ENCODE measurements at regions not wholly inside any gene's neighbourhood (a gene's known extent, or its start where the extent isn't known, plus 50 kb on each side); places are given as distances from the start of the nearest gene placed in this dataset.
A peak's percentile ranks its signal among the peaks of the same experiment; 100 is the strongest.

GRCh38 chr2:220178991-220179695, 551.7 kb downstream of the SLC4A3 start:
- DNase-seq = no peak

GRCh38 chr2:220181165-220181564, 553.7 kb downstream of the SLC4A3 start:
- no peak for DNase-seq

- DNase-seq = no peak
These were observed 555.4 kb downstream of the SLC4A3 start for GRCh38 chr2:220182790-220183189.

- no peak for DNase-seq
These were observed 558.4 kb downstream of the SLC4A3 start for GRCh38 chr2:220185766-220186305.

GRCh38 chr2:220188031-220188430, 560.6 kb downstream of the SLC4A3 start:
- DNase-seq = no peak

GRCh38 chr2:220191031-220191430, 563.6 kb downstream of the SLC4A3 start:
- DNase-seq = no peak

GRCh38 chr2:220191737-220192136, 564.3 kb downstream of the SLC4A3 start:
- no peak for DNase-seq

- DNase-seq = no peak
These were observed 565.7 kb downstream of the SLC4A3 start for GRCh38 chr2:220192994-220193753.

GRCh38 chr2:220194630-220195584, 567.5 kb downstream of the SLC4A3 start:
- DNase-seq = no peak

- peak; percentile 2 for DNase-seq
These were observed 571.5 kb downstream of the SLC4A3 start for GRCh38 chr2:220198896-220199295.

- no peak for DNase-seq
These were observed 574.6 kb downstream of the SLC4A3 start for GRCh38 chr2:220202066-220202465.

GRCh38 chr2:220209093-220209492, 581.7 kb downstream of the SLC4A3 start:
- DNase-seq = no peak

GRCh38 chr2:220209751-220210150, 582.3 kb downstream of the SLC4A3 start:
- no peak for DNase-seq

- DNase-seq = no peak
These were observed 585.1 kb downstream of the SLC4A3 start for GRCh38 chr2:220212296-220213080.

- peak; percentile 25 for DNase-seq
These were observed 588.4 kb downstream of the SLC4A3 start for GRCh38 chr2:220215785-220216184.

GRCh38 chr2:220219371-220219770, 591.9 kb downstream of the SLC4A3 start:
- DNase-seq = no peak

GRCh38 chr2:220220009-220220408, 592.6 kb downstream of the SLC4A3 start:
- no peak for DNase-seq

GRCh38 chr2:220221992-220222391, 594.6 kb downstream of the SLC4A3 start:
- DNase-seq = no peak

GRCh38 chr2:220224691-220225543, 597.5 kb downstream of the SLC4A3 start:
- DNase-seq = no peak

- DNase-seq = no peak
These were observed 598.6 kb downstream of the SLC4A3 start for GRCh38 chr2:220226076-220226475.

- no peak for DNase-seq
These were observed 599.1 kb downstream of the SLC4A3 start for GRCh38 chr2:220226546-220226945.

Measured in NCI-H2107 (cell line).